IMR-90 (cell line): ENCODE measurements at regions not wholly inside any gene's neighbourhood (a gene's known extent, or its start where the extent isn't known, plus 50 kb on each side); places are given as distances from the start of the nearest gene placed in this dataset.

ENCODE experiments used
- ATAC-seq: fragments of 200-7000 bp; cut with Tn5 transposase; 2 replicates; pipeline ENCODE4 v1.9.1; 2020; ENCODE audit warnings: low read depth, mild to moderate bottlenecking, moderate library complexity
- BruUV-seq: library from RNA; stranded (reverse); fragments of 400-500 nt; replicated peaks from 2 replicates; lab custom pipeline; 2021; lab: Mats Ljungman, UMichigan
- CTCF ChIA-PET: fragments of 300-600 bp; formaldehyde crosslinking; extraction: SDS; loops from one replicate; lab custom pipeline; 2021; ENCODE audit warnings: antibody characterized with exemption; lab: Yijun Ruan, JAX
- POLR2A ChIA-PET: fragments of 300-600 bp; sonication (Branson Sonifier 250); formaldehyde crosslinking; loops from one replicate; lab custom pipeline; 2022; ENCODE audit warnings: antibody characterized with exemption; ENCODE audit not compliant: unreplicated experiment; lab: Charles Lee
- DNase-seq: peaks from one replicate; pipeline ENCODE4 v3.0.0; 2013
- H2AFZ ChIP-seq: replicated peaks from 2 replicates; pipeline ENCODE3; 2013; ENCODE audit warnings: low read length, mild to moderate bottlenecking; ENCODE audit not compliant: poor library complexity
- H2AK5ac ChIP-seq: 2 replicates; pipeline ENCODE4 v1.6.1; 2013; ENCODE audit warnings: low read depth, low read length, inconsistent platforms
- H2AK9ac ChIP-seq: replicated peaks from 2 replicates; pipeline ENCODE3; 2013; ENCODE audit warnings: mild to moderate bottlenecking, low read depth, low read length, moderate library complexity; ENCODE audit not compliant: poor library complexity
- H2BK120ac ChIP-seq: 2 replicates; pipeline ENCODE4 v1.6.1; 2013; ENCODE audit warnings: low read depth, low read length, inconsistent platforms
- H2BK15ac ChIP-seq: 3 replicates; pipeline ENCODE4 v1.6.1; 2013; ENCODE audit warnings: low read depth, low read length, inconsistent platforms
- H2BK20ac ChIP-seq: 2 replicates; pipeline ENCODE4 v1.6.1; 2013; ENCODE audit warnings: low read depth, mild to moderate bottlenecking, inconsistent platforms, low read length, moderate library complexity
- H2BK5ac ChIP-seq: 2 replicates; pipeline ENCODE4 v1.6.1; 2013; ENCODE audit warnings: mild to moderate bottlenecking, low read depth, low read length, inconsistent platforms; ENCODE audit not compliant: poor library complexity, severe bottlenecking
- H3K14ac ChIP-seq: replicated peaks from 2 replicates; pipeline ENCODE4 v1.6.1; 2013; ENCODE audit warnings: low read depth, low read length, inconsistent platforms
- H3K18ac ChIP-seq: 2 replicates; pipeline ENCODE4 v1.6.1; 2013; ENCODE audit warnings: low read depth, low read length, control low read depth
- H3K23ac ChIP-seq: 2 replicates; pipeline ENCODE4 v1.6.1; 2013; ENCODE audit warnings: low read depth, low read length, inconsistent platforms
- H3K27ac ChIP-seq: 2 replicates; pipeline ENCODE4 v1.5.1; 2013; ENCODE audit warnings: mild to moderate bottlenecking, control low read depth, low read length; ENCODE audit not compliant: insufficient read depth
- H3K27me3 ChIP-seq: 2 replicates; pipeline ENCODE4 v1.6.1; 2013; ENCODE audit warnings: low read length; ENCODE audit not compliant: control insufficient read depth, insufficient read depth
- H3K36me3 ChIP-seq: 2 replicates; pipeline ENCODE4 v1.6.1; 2013; ENCODE audit warnings: low read length, mixed read lengths; ENCODE audit not compliant: control insufficient read depth, insufficient read depth
- H3K4ac ChIP-seq: 2 replicates; pipeline ENCODE4 v1.6.1; 2013; ENCODE audit warnings: low read depth, low read length, inconsistent platforms
- H3K4me1 ChIP-seq: 2 replicates; pipeline ENCODE4 v1.6.1; 2013; ENCODE audit warnings: low read length, mixed read lengths; ENCODE audit not compliant: control insufficient read depth, insufficient read depth
- H3K4me2 ChIP-seq: 2 replicates; pipeline ENCODE4 v1.6.1; 2013; ENCODE audit warnings: low read depth, mild to moderate bottlenecking, control low read depth, low read length, moderate library complexity
- H3K4me3 ChIP-seq: 2 replicates; pipeline ENCODE4 v1.5.1; 2013; ENCODE audit warnings: low read depth, mild to moderate bottlenecking, control low read depth, low read length, moderate library complexity; ENCODE audit not compliant: insufficient read depth
- H3K56ac ChIP-seq: 2 replicates; pipeline ENCODE4 v1.6.1; 2013; ENCODE audit warnings: low read length, inconsistent platforms; ENCODE audit not compliant: insufficient read depth; ENCODE audit errors: extremely low read depth
- H3K79me1 ChIP-seq, 2 experiments: 2 replicates each; pipeline ENCODE4 v1.6.1; 2013; ENCODE audit warnings: low read length in 2 of 2, inconsistent platforms in 1 of 2, low read depth in 1 of 2
- H3K9ac ChIP-seq: 2 replicates; pipeline ENCODE4 v1.6.1; 2013; ENCODE audit warnings: low read depth, low read length, control low read depth
- H3K9me1 ChIP-seq: 2 replicates; pipeline ENCODE4 v1.6.1; 2013; ENCODE audit warnings: low read length, inconsistent platforms; ENCODE audit not compliant: insufficient read depth
- H3K9me3 ChIP-seq: 2 replicates; pipeline ENCODE4 v1.6.1; 2013; ENCODE audit warnings: low read length; ENCODE audit not compliant: control insufficient read depth, insufficient read depth
- H4K20me1 ChIP-seq: 2 replicates; pipeline ENCODE4 v1.6.1; 2013; ENCODE audit warnings: low read length, inconsistent platforms; ENCODE audit not compliant: insufficient read depth
- H4K5ac ChIP-seq: 2 replicates; pipeline ENCODE4 v1.6.1; 2013; ENCODE audit warnings: mild to moderate bottlenecking, low read depth, low read length, control low read depth
- H4K8ac ChIP-seq, 2 experiments: 2 replicates each; pipeline ENCODE4 v1.6.1; 2013; ENCODE audit warnings: low read depth in 2 of 2, low read length in 2 of 2, control low read depth in 1 of 2, inconsistent platforms in 1 of 2
- H4K91ac ChIP-seq: 2 replicates; pipeline ENCODE4 v1.6.1; 2013; ENCODE audit warnings: low read depth, low read length, inconsistent platforms; ENCODE audit not compliant: insufficient read depth
- MAFK ChIP-seq: IDR thresholded peaks from 2 replicates; pipeline ENCODE4 v1.6.1; 2012; ENCODE audit warnings: low read depth, low read length, improper control_type of control experiment
- POLR2A ChIP-seq: IDR thresholded peaks from 2 replicates; pipeline ENCODE4 v1.6.1; 2012; ENCODE audit warnings: mild to moderate bottlenecking, low read depth, low read length
- RCOR1 ChIP-seq: IDR thresholded peaks from 2 replicates; pipeline ENCODE4 v1.6.1; 2012; ENCODE audit warnings: mild to moderate bottlenecking, low read length, improper control_type of control experiment; ENCODE audit not compliant: insufficient replicate concordance
- SMC3 ChIP-seq: fragments of 150-350 bp; IDR thresholded peaks from 2 replicates; pipeline ENCODE4 v1.6.1; 2016; ENCODE audit warnings: low read depth, mild to moderate bottlenecking, antibody characterized with exemption, low read length, moderate library complexity
- USF2 ChIP-seq: fragments of 150-350 bp; IDR thresholded peaks from 2 replicates; pipeline ENCODE4 v1.6.1; 2017; ENCODE audit warnings: mild to moderate bottlenecking, antibody characterized with exemption, low read length, low read depth
- WGBS, 2 experiments: methylation state at CpG; one replicate each; pipeline versions ENCODE4 v1.1.5 to v1.1.7; 2013; ENCODE audit warnings: missing lambda C conversion rate in 2 of 2; ENCODE audit not compliant: insufficient read length in 1 of 2; ENCODE audit errors: extremely low coverage in 2 of 2; 5-methylcytosine and 5-hydroxymethylcytosine counted together
- dilution Hi-C: fragments of 300-500 bp; cut with HindIII; formaldehyde crosslinking; loops from one replicate; pipeline ENCODE4 v1.14.3; 2018; ENCODE audit warnings: low sequenced_read_pairs; ENCODE audit not compliant: unreplicated experiment
- in situ Hi-C: fragments of 300-500 bp; cut with MboI; formaldehyde crosslinking; loops from 3 replicates; pipeline ENCODE4 v1.14.3; 2019; ENCODE audit warnings: low sequenced_read_pairs, inconsistent platforms, mixed read lengths
- intact Hi-C: fragments of 100-400 bp; cut with micrococcal nuclease; formaldehyde crosslinking; loops from 2 replicates; pipeline ENCODE4 v1.10.0; 2022

- POLR2A ChIA-PET = no interaction called here
Observed at GRCh38 chr4:56219447-56219846, 167.8 kb downstream of the AASDH start.

More at GRCh38 chr4:56219447-56219846, 167.8 kb downstream of the AASDH start:
- Histone ChIP-seq H3K27me3 (no peaks in the 10 kb centered on the region), H2BK15ac (no peak overlapping the region), H3K4ac (no peak overlapping the region), H4K5ac (no peak overlapping the region), H2AK5ac (no peak overlapping the region), H3K79me1 (no peaks in the 10 kb centered on the region), H2BK20ac (no peak overlapping the region), H3K23ac (no peak overlapping the region), H3K4me1 (no peaks in the 10 kb centered on the region), H3K9me1 (no peaks in the 10 kb centered on the region), H3K9me3 (no peaks in the 10 kb centered on the region), H4K20me1 (no peaks in the 10 kb centered on the region), H4K8ac (no peak overlapping the region), H3K56ac (no peak overlapping the region), H4K91ac (no peak overlapping the region), H3K4me2 (no peak overlapping the region), H2AFZ (no peak overlapping the region), H2AK9ac (no peak overlapping the region), H3K18ac (no peak overlapping the region), H3K27ac (no peak overlapping the region), H3K9ac (no peak overlapping the region), H3K36me3 (no peaks in the 10 kb centered on the region), H2BK120ac (no peak overlapping the region), H2BK5ac (no peak overlapping the region), H3K14ac (no peak overlapping the region), H3K4me3 (no peak overlapping the region)
- BruUV-seq = no TSS peak
- in situ Hi-C loops = no loop called here
- DNase-seq (no peak), ATAC-seq (no peak)
- CTCF ChIA-PET = no interaction called here
- dilution Hi-C loops = no loop called here
- no peak for TF ChIP-seq USF2
- no peak for TF ChIP-seq SMC3
- TF ChIP-seq POLR2A = no peak
- no peak for TF ChIP-seq MAFK
- TF ChIP-seq RCOR1 = no peak
- intact Hi-C loops = no loop called here
- no CpG with 5 or more reads among the region's 3 CpGs for WGBS, 2 experiments
